OCI-LY3 (cell line): ENCODE measurements at regions not wholly inside any gene's neighbourhood (a gene's known extent, or its start where the extent isn't known, plus 50 kb on each side); places are given as distances from the start of the nearest gene placed in this dataset.

ENCODE experiments used
- EZH2phosphoT487 ChIP-seq: fragments of 200-600 bp; shearing (Covaris generic); IDR thresholded peaks from 2 replicates; pipeline ENCODE4 v1.6.1; 2018; ENCODE audit warnings: antibody characterized with exemption, mixed run types, low read depth
- TF ChIP-seq, protein P1 (sequence below): fragments of 200-600, 300-600 bp; sonication (generic); IDR thresholded peaks from 2 replicates; pipeline ENCODE4 v1.5.1; 2014; ENCODE audit warnings: antibody characterized with exemption, low read length, low read depth

DNA sequence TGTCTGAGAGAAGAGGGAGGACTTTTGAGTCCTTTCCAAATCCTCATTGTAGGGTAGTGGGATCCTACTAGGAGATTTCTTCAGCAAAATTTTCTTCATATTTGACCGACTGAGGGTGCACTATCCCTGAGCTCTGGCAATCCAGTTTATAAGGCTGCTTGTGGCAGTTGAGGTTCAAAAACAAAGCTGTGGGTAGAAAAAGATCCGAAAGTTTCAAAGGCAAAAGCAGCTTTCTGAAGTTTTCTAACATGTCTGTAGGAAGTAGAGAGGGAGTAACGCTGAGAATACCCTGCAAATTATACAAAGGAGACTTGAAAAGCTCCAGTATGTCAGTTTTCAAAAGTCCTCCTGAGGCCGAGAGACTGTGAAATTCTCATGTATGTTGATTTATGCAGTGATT, 1039.3 kb upstream of the PIK3C3 start:
- TF ChIP-seq, protein P1, sequence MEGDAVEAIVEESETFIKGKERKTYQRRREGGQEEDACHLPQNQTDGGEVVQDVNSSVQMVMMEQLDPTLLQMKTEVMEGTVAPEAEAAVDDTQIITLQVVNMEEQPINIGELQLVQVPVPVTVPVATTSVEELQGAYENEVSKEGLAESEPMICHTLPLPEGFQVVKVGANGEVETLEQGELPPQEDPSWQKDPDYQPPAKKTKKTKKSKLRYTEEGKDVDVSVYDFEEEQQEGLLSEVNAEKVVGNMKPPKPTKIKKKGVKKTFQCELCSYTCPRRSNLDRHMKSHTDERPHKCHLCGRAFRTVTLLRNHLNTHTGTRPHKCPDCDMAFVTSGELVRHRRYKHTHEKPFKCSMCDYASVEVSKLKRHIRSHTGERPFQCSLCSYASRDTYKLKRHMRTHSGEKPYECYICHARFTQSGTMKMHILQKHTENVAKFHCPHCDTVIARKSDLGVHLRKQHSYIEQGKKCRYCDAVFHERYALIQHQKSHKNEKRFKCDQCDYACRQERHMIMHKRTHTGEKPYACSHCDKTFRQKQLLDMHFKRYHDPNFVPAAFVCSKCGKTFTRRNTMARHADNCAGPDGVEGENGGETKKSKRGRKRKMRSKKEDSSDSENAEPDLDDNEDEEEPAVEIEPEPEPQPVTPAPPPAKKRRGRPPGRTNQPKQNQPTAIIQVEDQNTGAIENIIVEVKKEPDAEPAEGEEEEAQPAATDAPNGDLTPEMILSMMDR = no peak
- no peak for TF ChIP-seq EZH2phosphoT487
